ENCODE measurements at regions not wholly inside any gene's neighbourhood (a gene's known extent, or its start where the extent isn't known, plus 50 kb on each side); places are given as distances from the start of the nearest gene placed in this dataset.

DNA sequence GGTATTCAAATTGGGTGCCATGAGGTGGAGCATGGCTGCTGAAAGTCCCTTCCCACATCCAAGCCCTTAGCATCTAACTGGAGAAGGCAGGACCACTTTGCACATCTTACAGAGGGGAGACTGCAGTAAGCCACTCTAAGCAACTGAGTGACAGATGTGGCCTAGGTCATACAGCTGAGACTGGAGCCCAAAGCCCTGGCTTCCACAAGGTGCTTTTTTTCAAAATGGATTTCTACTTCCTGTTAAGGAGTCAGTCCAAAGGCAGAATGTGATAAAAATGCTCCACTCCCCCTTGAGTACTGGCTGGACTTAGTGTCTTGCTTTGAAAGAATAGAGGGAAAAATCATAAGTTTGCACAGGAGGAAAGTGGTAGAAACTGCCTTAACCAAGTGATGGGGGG lies 424.0 kb upstream of the SPRED2 start:
- no peak for TF ChIP-seq CHD1 (IDR thresholded peaks at IDR 0.05; ENCODE audit: low read depth, low read length)
- no peak for TF ChIP-seq POLR2A (IDR thresholded peaks at IDR 0.05; ENCODE audit: low read depth, low read length)
- TF ChIP-seq, protein P1, sequence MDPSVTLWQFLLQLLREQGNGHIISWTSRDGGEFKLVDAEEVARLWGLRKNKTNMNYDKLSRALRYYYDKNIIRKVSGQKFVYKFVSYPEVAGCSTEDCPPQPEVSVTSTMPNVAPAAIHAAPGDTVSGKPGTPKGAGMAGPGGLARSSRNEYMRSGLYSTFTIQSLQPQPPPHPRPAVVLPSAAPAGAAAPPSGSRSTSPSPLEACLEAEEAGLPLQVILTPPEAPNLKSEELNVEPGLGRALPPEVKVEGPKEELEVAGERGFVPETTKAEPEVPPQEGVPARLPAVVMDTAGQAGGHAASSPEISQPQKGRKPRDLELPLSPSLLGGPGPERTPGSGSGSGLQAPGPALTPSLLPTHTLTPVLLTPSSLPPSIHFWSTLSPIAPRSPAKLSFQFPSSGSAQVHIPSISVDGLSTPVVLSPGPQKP (IDR thresholded peaks at IDR 0.05; ENCODE audit: borderline replicate concordance, low read depth, low read length), result no peak
- TF ChIP-seq RAD21 (IDR thresholded peaks at IDR 0.05; ENCODE audit: low read length), result no peak
- TF ChIP-seq SMC3 (IDR thresholded peaks at IDR 0.05; ENCODE audit: low read depth, low read length), result no peak
- TF ChIP-seq RCOR1 (IDR thresholded peaks at IDR 0.05; ENCODE audit: insufficient replicate concordance, low read length), result no peak
- TF ChIP-seq, protein P2, sequence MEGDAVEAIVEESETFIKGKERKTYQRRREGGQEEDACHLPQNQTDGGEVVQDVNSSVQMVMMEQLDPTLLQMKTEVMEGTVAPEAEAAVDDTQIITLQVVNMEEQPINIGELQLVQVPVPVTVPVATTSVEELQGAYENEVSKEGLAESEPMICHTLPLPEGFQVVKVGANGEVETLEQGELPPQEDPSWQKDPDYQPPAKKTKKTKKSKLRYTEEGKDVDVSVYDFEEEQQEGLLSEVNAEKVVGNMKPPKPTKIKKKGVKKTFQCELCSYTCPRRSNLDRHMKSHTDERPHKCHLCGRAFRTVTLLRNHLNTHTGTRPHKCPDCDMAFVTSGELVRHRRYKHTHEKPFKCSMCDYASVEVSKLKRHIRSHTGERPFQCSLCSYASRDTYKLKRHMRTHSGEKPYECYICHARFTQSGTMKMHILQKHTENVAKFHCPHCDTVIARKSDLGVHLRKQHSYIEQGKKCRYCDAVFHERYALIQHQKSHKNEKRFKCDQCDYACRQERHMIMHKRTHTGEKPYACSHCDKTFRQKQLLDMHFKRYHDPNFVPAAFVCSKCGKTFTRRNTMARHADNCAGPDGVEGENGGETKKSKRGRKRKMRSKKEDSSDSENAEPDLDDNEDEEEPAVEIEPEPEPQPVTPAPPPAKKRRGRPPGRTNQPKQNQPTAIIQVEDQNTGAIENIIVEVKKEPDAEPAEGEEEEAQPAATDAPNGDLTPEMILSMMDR (conservative IDR thresholded peaks at IDR 0.05; ENCODE audit: low read depth, low read length), result no peak

Measured in IMR-90 (cell line).